Keratinocyte (primary cell): ENCODE measurements at regions not wholly inside any gene's neighbourhood (a gene's known extent, or its start where the extent isn't known, plus 50 kb on each side); places are given as distances from the start of the nearest gene placed in this dataset.

Experiments used
- EZH2 ChIP-seq: IDR thresholded peaks from one replicate; pipeline ENCODE4 v1.6.1; 2012; ENCODE audit warnings: inconsistent platforms, mild to moderate bottlenecking, low read length, moderate library complexity
- TF ChIP-seq, protein P1 (sequence below), 3 experiments: IDR thresholded peaks in 1 of 3; conservative IDR thresholded peaks in 1 of 3; optimal IDR thresholded peaks in 1 of 3; 2 replicates in 2 of 3; 3 replicates in 1 of 3; pipeline versions ENCODE3 to v1.5.1; 2011; ENCODE audit warnings: low read length in 3 of 3, mild to moderate bottlenecking in 3 of 3, moderate library complexity in 2 of 3, control low read depth in 1 of 3, inconsistent platforms in 1 of 3; ENCODE audit not compliant: insufficient read depth in 2 of 3; ENCODE audit errors: extremely low read depth in 1 of 3

GRCh38 chr6:145275787-145276186 lies 459.5 kb downstream of the EPM2A start:
- TF ChIP-seq, protein P1, sequence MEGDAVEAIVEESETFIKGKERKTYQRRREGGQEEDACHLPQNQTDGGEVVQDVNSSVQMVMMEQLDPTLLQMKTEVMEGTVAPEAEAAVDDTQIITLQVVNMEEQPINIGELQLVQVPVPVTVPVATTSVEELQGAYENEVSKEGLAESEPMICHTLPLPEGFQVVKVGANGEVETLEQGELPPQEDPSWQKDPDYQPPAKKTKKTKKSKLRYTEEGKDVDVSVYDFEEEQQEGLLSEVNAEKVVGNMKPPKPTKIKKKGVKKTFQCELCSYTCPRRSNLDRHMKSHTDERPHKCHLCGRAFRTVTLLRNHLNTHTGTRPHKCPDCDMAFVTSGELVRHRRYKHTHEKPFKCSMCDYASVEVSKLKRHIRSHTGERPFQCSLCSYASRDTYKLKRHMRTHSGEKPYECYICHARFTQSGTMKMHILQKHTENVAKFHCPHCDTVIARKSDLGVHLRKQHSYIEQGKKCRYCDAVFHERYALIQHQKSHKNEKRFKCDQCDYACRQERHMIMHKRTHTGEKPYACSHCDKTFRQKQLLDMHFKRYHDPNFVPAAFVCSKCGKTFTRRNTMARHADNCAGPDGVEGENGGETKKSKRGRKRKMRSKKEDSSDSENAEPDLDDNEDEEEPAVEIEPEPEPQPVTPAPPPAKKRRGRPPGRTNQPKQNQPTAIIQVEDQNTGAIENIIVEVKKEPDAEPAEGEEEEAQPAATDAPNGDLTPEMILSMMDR (optimal IDR thresholded peaks at IDR 0.05 in 1 of 3, IDR thresholded peaks at IDR 0.05 in 1 of 3, conservative IDR thresholded peaks at IDR 0.05 in 1 of 3; ENCODE audit: extremely low read depth in 1 of 3, insufficient read depth in 2 of 3, low read length in 3 of 3), result no peak
- TF ChIP-seq EZH2, result no peak
